HFF-Myc (cell line): ENCODE measurements at regions not wholly inside any gene's neighbourhood (a gene's known extent, or its start where the extent isn't known, plus 50 kb on each side); places are given as distances from the start of the nearest gene placed in this dataset.
"Not testable (repeated sequence)": the region's sequence is repeated elsewhere in the genome, so short reads cannot be mapped to it uniquely, and the experiment has no call there.

Experiments
- DNase-seq: peaks from one replicate; pipeline ENCODE4 v3.0.0-alpha.2; 2011; ENCODE audit warnings: low read depth; ENCODE audit errors: extremely low read depth
- H3K4me3 ChIP-seq: replicated peaks from 2 replicates; pipeline ENCODE4 v1.5.1; 2011; ENCODE audit warnings: low read depth, mild to moderate bottlenecking, control low read depth, low read length
- CTCF ChIP-seq: IDR thresholded peaks from 2 replicates; pipeline ENCODE4 v1.5.1; 2012; ENCODE audit warnings: mild to moderate bottlenecking, low read depth, low read length, control low read depth; ENCODE audit errors: missing control alignments

GRCh38 chr21:22363504-22363903, 1365.3 kb downstream of the NCAM2 start:
- DNase-seq = no peak
- no peak for TF ChIP-seq CTCF
- H3K4me3 ChIP-seq = no peak overlapping the region

- TF ChIP-seq CTCF = no peak
- no peak overlapping the region for H3K4me3 ChIP-seq
- DNase-seq = no peak
Measured at GRCh38 chr21:22364163-22364562, 1366.0 kb downstream of the NCAM2 start.

GRCh38 chr21:22374218-22374969, 1376.2 kb downstream of the NCAM2 start:
- no peak for DNase-seq
- TF ChIP-seq CTCF = no peak
- no peak overlapping the region for H3K4me3 ChIP-seq

- DNase-seq, H3K4me3 ChIP-seq: not testable (repeated sequence)
Measured at GRCh38 chr21:22377795-22378194, 1379.6 kb downstream of the NCAM2 start.

GRCh38 chr21:22393324-22393723, 1395.1 kb downstream of the NCAM2 start:
- H3K4me3 ChIP-seq = no peak overlapping the region
- TF ChIP-seq CTCF = no peak
- DNase-seq = no peak

GRCh38 chr21:22395965-22396364, 1397.8 kb downstream of the NCAM2 start:
- H3K4me3 ChIP-seq = no peak overlapping the region
- no peak for TF ChIP-seq CTCF
- DNase-seq = no peak

- H3K4me3 ChIP-seq = no peak overlapping the region
- no peak for DNase-seq
- no peak for TF ChIP-seq CTCF
Measured at GRCh38 chr21:22399681-22400514, 1401.7 kb downstream of the NCAM2 start.
